Sigmoid colon (tissue), 6 donors: ENCODE measurements at regions not wholly inside any gene's neighbourhood (a gene's known extent, or its start where the extent isn't known, plus 50 kb on each side); places are given as distances from the start of the nearest gene placed in this dataset.
A peak's percentile ranks its signal among the peaks of the same experiment; 100 is the strongest.

Source experiments
- DNase-seq: peaks from one replicate; pipeline ENCODE4 v3.0.0-alpha.2; 2019
- H3K27ac ChIP-seq, 4 donors: fragments of 200-600 bp; sonication (generic); one replicate each; pipeline ENCODE4 v1.5.1; 2016 to 2019; ENCODE audit warnings: mild to moderate bottlenecking in 1 of 4
- H3K27me3 ChIP-seq, 3 donors: fragments of 200-600 bp; sonication (generic); one replicate each; pipeline ENCODE4 v1.5.1; 2019; ENCODE audit warnings: mild to moderate bottlenecking in 1 of 3
- H3K36me3 ChIP-seq, 4 donors: fragments of 200-600 bp; sonication (generic); one replicate each; pipeline ENCODE4 v1.5.1; 2016 to 2019
- H3K4me1 ChIP-seq, 4 donors: fragments of 200-600 bp; sonication (generic); one replicate each; pipeline ENCODE4 v1.5.1; 2017 to 2019
- H3K4me3 ChIP-seq, 4 donors: fragments of 200-600 bp; sonication (generic); one replicate each; pipeline ENCODE4 v1.5.1; 2017 to 2019; ENCODE audit warnings: mild to moderate bottlenecking in 2 of 4, moderate library complexity in 1 of 4
- H3K9me3 ChIP-seq, 4 donors: fragments of 200-600 bp in 3 of 4; sonication (generic) in 3 of 4; one replicate each; pipeline versions ENCODE4 v1.5.1 to v1.6.1; 2013 to 2019
- CTCF ChIP-seq, 4 experiments: fragments of 450-650 bp in 3 of 4; fragments of 200-600 bp in 1 of 4; IDR thresholded peaks; one replicate each; pipeline ENCODE4 v1.5.1; 2016 to 2019; ENCODE audit warnings: antibody characterized with exemption in 4 of 4, mild to moderate bottlenecking in 3 of 4, moderate library complexity in 2 of 4
- EP300 ChIP-seq, 4 donors: sonication (generic); formaldehyde crosslinking; IDR thresholded peaks; one replicate each; pipeline ENCODE4 v1.6.1; 2017; ENCODE audit warnings: antibody characterized with exemption in 4 of 4
- POLR2A ChIP-seq, 2 donors: fragments of 450-650 bp; IDR thresholded peaks; one replicate each; pipeline ENCODE4 v1.6.1; 2016; ENCODE audit warnings: antibody characterized with exemption in 2 of 2, mild to moderate bottlenecking in 2 of 2, moderate library complexity in 2 of 2
- POLR2AphosphoS5 ChIP-seq, 4 donors: sonication (generic); formaldehyde crosslinking; IDR thresholded peaks; one replicate each; pipeline ENCODE4 v1.6.1; 2017; ENCODE audit warnings: antibody characterized with exemption in 4 of 4
- WGBS, 2 donors: extraction: QIAGEN DNeasy Blood & Tissue Kit; methylation state at CpG; one replicate each; pipeline ENCODE4 v1.1.7; 2013; 5-methylcytosine and 5-hydroxymethylcytosine counted together
- intact Hi-C: fragments of 100-400 bp; cut with DNase I; formaldehyde crosslinking; loops from one replicate; pipeline ENCODE4 v1.15.1; 2023
- donor health status: healthy with polysubstance abuse.
- donor health status: healthy.

GRCh38 chr1:201589186-201589585 lies 50.3 kb downstream of the NAV1 start:
- DNase-seq = no peak

DNA sequence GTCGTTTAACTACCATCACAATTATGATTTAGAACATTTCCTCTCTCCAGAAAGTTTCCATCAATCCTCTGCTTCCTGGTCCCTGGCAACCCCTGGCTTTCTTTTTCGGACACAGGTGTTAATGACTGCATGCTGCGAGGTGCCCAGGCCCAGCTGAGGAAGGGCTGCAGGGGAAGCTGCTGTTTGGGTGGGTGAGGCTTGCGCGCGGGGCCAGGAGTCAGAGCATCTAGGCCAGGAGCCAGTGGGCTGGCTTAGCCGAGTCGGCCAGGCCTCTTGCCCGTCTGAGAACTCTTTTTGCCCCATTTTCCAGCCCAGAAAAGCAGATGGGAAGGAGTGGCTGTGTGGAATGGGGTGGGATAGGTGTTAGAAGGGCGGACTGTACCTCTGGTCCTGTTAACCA lies 51.5 kb downstream of the NAV1 start:
- Histone ChIP-seq H3K9me3 (no peaks in the 10 kb centered on the region), H3K4me1 (peaks cover 0 to 41% (median 30%) of the 10 kb centered on the region in 4 donors), H3K27me3 (no peaks in the 10 kb centered on the region), H3K36me3 (peaks cover 0 to 20% (median 8%) of the 10 kb centered on the region in 4 donors), H3K27ac (no peak overlapping the region), H3K4me3 (no peak overlapping the region)
- peak; percentile 62 for DNase-seq
- WGBS, 2 donors = 88 to 90% methylated on average over 10 of the region's 10 CpGs
- TF ChIP-seq EP300 (IDR thresholded peaks at IDR 0.05) (no peak), POLR2A (IDR thresholded peaks at IDR 0.05) (no peak), POLR2AphosphoS5 (IDR thresholded peaks at IDR 0.05) (no peak), CTCF (IDR thresholded peaks at IDR 0.05) (no peak)
- intact Hi-C loops = loop anchor here (5.0 kb wide), 1 partner anchor 57 kb away; no protein-coding TSS in a partner anchor

More at GRCh38 chr1:201589186-201589585, 50.3 kb downstream of the NAV1 start:
- Histone ChIP-seq H3K27ac (no peak overlapping the region), H3K27me3 (no peaks in the 10 kb centered on the region), H3K9me3 (no peaks in the 10 kb centered on the region), H3K4me3 (no peak overlapping the region), H3K36me3 (peaks cover 0 to 20% (median 8%) of the 10 kb centered on the region in 4 donors), H3K4me1 (peaks cover 0 to 46% (median 36%) of the 10 kb centered on the region in 4 donors)
- intact Hi-C loops = no loop called here
- no peak for TF ChIP-seq POLR2A (IDR thresholded peaks at IDR 0.05)
- no peak for TF ChIP-seq CTCF (IDR thresholded peaks at IDR 0.05)
- no peak for TF ChIP-seq EP300 (IDR thresholded peaks at IDR 0.05)
- no peak for TF ChIP-seq POLR2AphosphoS5 (IDR thresholded peaks at IDR 0.05)
- 81 to 89% methylated on average over 3 of the region's 3 CpGs for WGBS, 2 donors

GRCh38 chr1:201591348-201591747 lies 52.4 kb downstream of the NAV1 start:
- H3K27ac ChIP-seq = no peak overlapping the region
- H3K36me3 ChIP-seq = peaks cover 0 to 20% (median 8%) of the 10 kb centered on the region in 4 donors
- 79 to 83% methylated on average over 2 of the region's 2 CpGs for WGBS, 2 donors
- no peak overlapping the region for H3K4me3 ChIP-seq
- DNase-seq = peak; percentile 46
- TF ChIP-seq POLR2AphosphoS5 (IDR thresholded peaks at IDR 0.05) (no peak), EP300 (IDR thresholded peaks at IDR 0.05) (no peak), CTCF (IDR thresholded peaks at IDR 0.05) (no peak), POLR2A (IDR thresholded peaks at IDR 0.05) (no peak)
- H3K27me3 ChIP-seq = no peaks in the 10 kb centered on the region
- no peaks in the 10 kb centered on the region for H3K9me3 ChIP-seq
- H3K4me1 ChIP-seq = peaks cover 0 to 34% (median 27%) of the 10 kb centered on the region in 4 donors
- intact Hi-C loops = loop anchor here (5.0 kb wide), 1 partner anchor 56 kb away; no protein-coding TSS in a partner anchor

DNA sequence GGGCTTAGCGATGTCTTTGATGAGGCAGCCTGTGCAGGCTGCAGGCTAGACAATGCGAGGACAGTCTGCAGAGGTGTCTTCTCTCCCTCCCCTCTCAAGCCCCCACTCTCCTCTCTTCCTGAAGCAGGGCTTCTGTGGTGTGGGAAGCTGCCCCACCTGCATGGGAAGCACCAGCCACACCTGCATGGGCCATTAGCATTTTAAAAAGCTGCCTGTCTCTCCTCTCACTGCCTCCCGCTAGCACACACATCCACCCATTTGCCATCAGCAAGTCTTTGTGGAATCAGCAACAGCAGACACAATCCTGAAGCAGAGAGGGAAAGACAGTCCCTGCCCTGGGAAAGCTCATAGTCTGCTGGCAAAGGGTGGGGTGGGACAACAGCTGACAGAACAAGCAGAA lies 53.1 kb downstream of the NAV1 start:
- intact Hi-C loops = loop anchor here (5.0 kb wide), 1 partner anchor 55 kb away; no protein-coding TSS in a partner anchor
- Histone ChIP-seq H3K9me3 (no peaks in the 10 kb centered on the region), H3K27ac (no peak overlapping the region), H3K4me3 (no peak overlapping the region), H3K36me3 (peaks cover 0 to 20% (median 8%) of the 10 kb centered on the region in 4 donors), H3K27me3 (no peaks in the 10 kb centered on the region), H3K4me1 (peaks cover 0 to 34% (median 27%) of the 10 kb centered on the region in 4 donors)
- TF ChIP-seq POLR2A (IDR thresholded peaks at IDR 0.05) (no peak), POLR2AphosphoS5 (IDR thresholded peaks at IDR 0.05) (no peak), CTCF (IDR thresholded peaks at IDR 0.05) (no peak), EP300 (IDR thresholded peaks at IDR 0.05) (no peak)
- DNase-seq = peak; percentile 46
- WGBS, 2 donors = 91 to 92% methylated on average over 3 of the region's 3 CpGs
